Lower leg skin (tissue), 4 donors: ENCODE measurements at regions not wholly inside any gene's neighbourhood (a gene's known extent, or its start where the extent isn't known, plus 50 kb on each side); places are given as distances from the start of the nearest gene placed in this dataset.

ENCODE experiments used
- DNase-seq, 2 donors: peaks; one replicate each; pipeline ENCODE4 v3.0.0-alpha.2; 2019; ENCODE audit warnings: low spot score in 2 of 2
- H3K4me3 ChIP-seq: fragments of 200-600 bp; sonication (generic); 2 replicates; pipeline ENCODE4 v1.5.1; 2017; ENCODE audit warnings: mild to moderate bottlenecking, low read depth; ENCODE audit not compliant: poor library complexity, severe bottlenecking
- CTCF ChIP-seq, 3 donors: fragments of 450-650 bp; IDR thresholded peaks; one replicate each; pipeline ENCODE4 v1.5.1; 2016; ENCODE audit warnings: antibody characterized with exemption in 3 of 3, mild to moderate bottlenecking in 3 of 3, moderate library complexity in 2 of 3
- POLR2A ChIP-seq, 2 donors: fragments of 450-650 bp; IDR thresholded peaks; one replicate each; pipeline ENCODE4 v1.6.1; 2016 to 2017; ENCODE audit warnings: antibody characterized with exemption in 2 of 2, mild to moderate bottlenecking in 1 of 2, moderate library complexity in 1 of 2
- WGBS, 2 donors: methylation state at CpG; one replicate each; pipeline ENCODE4 v1.1.5; 2018; 5-methylcytosine and 5-hydroxymethylcytosine counted together
- intact Hi-C: fragments of 100-400 bp; cut with DNase I; formaldehyde crosslinking; loops from one replicate; pipeline ENCODE4 v1.15.0; 2023; ENCODE audit warnings: low total_unique reads

- intact Hi-C loops: no loop called here
- TF ChIP-seq POLR2A (IDR thresholded peaks at IDR 0.05): no peak
- TF ChIP-seq CTCF (IDR thresholded peaks at IDR 0.05): no peak
- DNase-seq: no peak
- WGBS, 2 donors: 68 to 69% methylated on average over 5 of the region's 5 CpGs
- no peak overlapping the region for H3K4me3 ChIP-seq
These were observed 611.2 kb downstream of the KIF4B start for GRCh38 chr5:155624597-155625241.

- TF ChIP-seq CTCF (IDR thresholded peaks at IDR 0.05) (no peak), POLR2A (IDR thresholded peaks at IDR 0.05) (no peak)
- no peak overlapping the region for H3K4me3 ChIP-seq
- WGBS, 2 donors: 11 to 23% methylated on average over 3 of the region's 3 CpGs
- intact Hi-C loops: no loop called here
- DNase-seq: no peak
These were observed 611.8 kb downstream of the KIF4B start for GRCh38 chr5:155625315-155625714.

GRCh38 chr5:155625897-155626543 lies 612.5 kb downstream of the KIF4B start:
- WGBS, 2 donors: 78 to 89% methylated on average over 3 of the region's 3 CpGs
- H3K4me3 ChIP-seq: no peak overlapping the region
- no peak for TF ChIP-seq POLR2A (IDR thresholded peaks at IDR 0.05)
- DNase-seq: no peak
- intact Hi-C loops: no loop called here

GRCh38 chr5:155626592-155626991 lies 613.0 kb downstream of the KIF4B start:
- 59 to 61% methylated on average over 6 of the region's 6 CpGs for WGBS, 2 donors
- intact Hi-C loops: no loop called here
- DNase-seq: no peak
- H3K4me3 ChIP-seq: no peak overlapping the region
- TF ChIP-seq POLR2A (IDR thresholded peaks at IDR 0.05): no peak
- TF ChIP-seq CTCF (IDR thresholded peaks at IDR 0.05): no peak

- TF ChIP-seq CTCF (IDR thresholded peaks at IDR 0.05) (no peak), POLR2A (IDR thresholded peaks at IDR 0.05) (no peak)
- intact Hi-C loops: no loop called here
- no peak overlapping the region for H3K4me3 ChIP-seq
- DNase-seq: no peak
- 81 to 87% methylated on average over 7 of the region's 7 CpGs for WGBS, 2 donors
These were observed 614.8 kb downstream of the KIF4B start for GRCh38 chr5:155628346-155628745.

GRCh38 chr5:155629597-155629996 lies 616.0 kb downstream of the KIF4B start:
- DNase-seq: no peak
- intact Hi-C loops: no loop called here
- H3K4me3 ChIP-seq: no peak overlapping the region
- WGBS, 2 donors: 89 to 94% methylated on average over 1 of the region's 1 CpG
- no peak for TF ChIP-seq CTCF (IDR thresholded peaks at IDR 0.05)
- TF ChIP-seq POLR2A (IDR thresholded peaks at IDR 0.05): no peak
